ENCODE measurements at regions not wholly inside any gene's neighbourhood (a gene's known extent, or its start where the extent isn't known, plus 50 kb on each side); places are given as distances from the start of the nearest gene placed in this dataset.

DNA sequence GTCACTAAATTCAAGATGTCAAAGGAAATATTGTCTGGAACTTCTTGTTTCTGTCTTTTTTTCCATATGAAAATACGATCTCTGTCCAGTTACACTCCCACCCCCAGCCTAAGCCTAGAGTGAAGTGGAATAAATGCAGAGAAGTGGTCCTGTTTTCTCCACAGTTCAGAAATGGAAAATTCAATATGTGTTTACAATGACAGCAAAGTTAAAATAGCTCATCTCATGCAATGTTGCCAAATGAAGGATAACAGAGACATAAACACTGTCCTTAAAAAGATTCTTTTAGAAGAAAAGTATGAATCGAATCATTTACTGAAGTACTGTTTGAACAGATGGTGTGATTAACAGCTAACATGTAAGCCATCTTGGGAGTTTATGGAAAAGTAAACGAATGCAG is 160.8 kb upstream of the STK26 start:
- H3K4me3 ChIP-seq (ENCODE audit: low read depth, low read length), result no peak overlapping the region
- no peak overlapping the region for H3K27ac ChIP-seq (ENCODE audit: extremely low read depth, low read depth, low read length)
- no peaks in the 10 kb centered on the region for H3K36me3 ChIP-seq (ENCODE audit: control insufficient read depth in 2 of 2, insufficient read depth in 1 of 2, low read length in 2 of 2)
- TF ChIP-seq ZIC2 (tag by site-specific recombination; IDR thresholded peaks at IDR 0.05) (no peak), ZNF292 (tag by site-specific recombination; IDR thresholded peaks at IDR 0.05; ENCODE audit: borderline replicate concordance, low read depth) (no peak), SCRT1 (tag by site-specific recombination; IDR thresholded peaks at IDR 0.05; ENCODE audit: borderline replicate concordance) (no peak), ZFP41 (tag by site-specific recombination; IDR thresholded peaks at IDR 0.05; ENCODE audit: borderline replicate concordance) (no peak), ZNF548 (tag by site-specific recombination; IDR thresholded peaks at IDR 0.05) (no peak), SALL2 (tag by site-specific recombination; IDR thresholded peaks at IDR 0.05; ENCODE audit: borderline replicate concordance) (no peak), ZNF580 (tag by site-specific recombination; IDR thresholded peaks at IDR 0.05) (no peak), ZXDB (tag by site-specific recombination; IDR thresholded peaks at IDR 0.05) (no peak), ZNF354C (tag by site-specific recombination; IDR thresholded peaks at IDR 0.05; ENCODE audit: borderline replicate concordance, low read depth) (no peak), ZNF530 (tag by site-specific recombination; IDR thresholded peaks at IDR 0.05; ENCODE audit: low read depth) (no peak), ZNF112 (tag by site-specific recombination; IDR thresholded peaks at IDR 0.05) (no peak), ZNF311 (tag by site-specific recombination; IDR thresholded peaks at IDR 0.05; ENCODE audit: borderline replicate concordance) (no peak), ZNF18 (tag by site-specific recombination; IDR thresholded peaks at IDR 0.05) (no peak), ZNF335 (tag by site-specific recombination; conservative IDR thresholded peaks at IDR 0.05) (no peak), ZNF501 (tag by site-specific recombination; IDR thresholded peaks at IDR 0.05) (no peak), OVOL3 (tag by site-specific recombination; IDR thresholded peaks at IDR 0.05) (no peak), KLF1 (tag by site-specific recombination; IDR thresholded peaks at IDR 0.05) (no peak), ZBTB48 (tag by site-specific recombination; IDR thresholded peaks at IDR 0.05) (no peak)
- TF ChIP-seq, protein P1, sequence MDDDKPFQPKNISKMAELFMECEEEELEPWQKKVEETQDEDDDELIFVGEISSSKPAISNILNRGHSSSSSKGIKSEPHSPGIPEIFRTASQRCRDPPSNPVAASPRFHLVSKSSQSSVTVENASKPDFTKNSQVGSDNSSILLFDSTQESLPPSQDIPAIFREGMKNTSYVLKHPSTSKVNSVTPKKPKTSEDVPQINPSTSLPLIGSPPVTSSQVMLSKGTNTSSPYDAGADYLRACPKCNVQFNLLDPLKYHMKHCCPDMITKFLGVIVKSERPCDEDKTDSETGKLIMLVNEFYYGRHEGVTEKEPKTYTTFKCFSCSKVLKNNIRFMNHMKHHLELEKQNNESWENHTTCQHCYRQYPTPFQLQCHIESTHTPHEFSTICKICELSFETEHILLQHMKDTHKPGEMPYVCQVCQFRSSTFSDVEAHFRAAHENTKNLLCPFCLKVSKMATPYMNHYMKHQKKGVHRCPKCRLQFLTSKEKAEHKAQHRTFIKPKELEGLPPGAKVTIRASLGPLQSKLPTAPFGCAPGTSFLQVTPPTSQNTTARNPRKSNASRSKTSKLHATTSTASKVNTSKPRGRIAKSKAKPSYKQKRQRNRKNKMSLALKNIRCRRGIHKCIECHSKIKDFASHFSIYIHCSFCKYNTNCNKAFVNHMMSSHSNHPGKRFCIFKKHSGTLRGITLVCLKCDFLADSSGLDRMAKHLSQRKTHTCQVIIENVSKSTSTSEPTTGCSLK (tag by site-specific recombination; IDR thresholded peaks at IDR 0.05), result no peak
- TF ChIP-seq, protein P2, sequence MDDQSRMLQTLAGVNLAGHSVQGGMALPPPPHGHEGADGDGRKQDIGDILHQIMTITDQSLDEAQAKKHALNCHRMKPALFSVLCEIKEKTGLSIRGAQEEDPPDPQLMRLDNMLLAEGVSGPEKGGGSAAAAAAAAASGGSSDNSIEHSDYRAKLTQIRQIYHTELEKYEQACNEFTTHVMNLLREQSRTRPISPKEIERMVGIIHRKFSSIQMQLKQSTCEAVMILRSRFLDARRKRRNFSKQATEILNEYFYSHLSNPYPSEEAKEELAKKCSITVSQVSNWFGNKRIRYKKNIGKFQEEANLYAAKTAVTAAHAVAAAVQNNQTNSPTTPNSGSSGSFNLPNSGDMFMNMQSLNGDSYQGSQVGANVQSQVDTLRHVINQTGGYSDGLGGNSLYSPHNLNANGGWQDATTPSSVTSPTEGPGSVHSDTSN (CRISPR knock-in tag; IDR thresholded peaks at IDR 0.05), result no peak
- CTCF ChIA-PET, result interaction anchor here (0.6 kb wide), 2 partner anchors 21 to 50 kb away, joined by 4 read pairs; no protein-coding TSS in a partner anchor
- no peaks in the 10 kb centered on the region for H3K4me1 ChIP-seq (ENCODE audit: control insufficient read depth, insufficient read depth, low read length)
- H3K9me3 ChIP-seq (ENCODE audit: control insufficient read depth, insufficient read depth, low read depth, low read length), result no peaks in the 10 kb centered on the region
- POLR2A ChIA-PET, result no interaction called here

DNA sequence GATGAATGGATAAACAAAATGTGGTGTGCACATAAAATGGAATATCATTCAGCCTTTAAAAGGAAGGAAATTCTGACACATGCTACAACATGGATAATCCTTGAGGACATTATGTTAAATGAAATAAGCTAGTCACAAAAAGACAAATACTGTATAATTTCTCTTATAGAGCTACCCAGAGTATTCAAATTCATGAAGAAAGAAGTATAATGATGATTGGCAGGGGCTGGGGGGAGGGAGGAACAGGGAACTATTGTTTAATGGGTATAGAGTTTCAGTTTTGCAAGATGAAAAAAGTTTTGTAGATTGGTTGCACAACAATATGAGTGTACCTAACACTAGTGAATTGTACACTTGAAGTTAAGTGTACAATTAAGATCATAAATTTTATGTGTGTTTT is 153.9 kb upstream of the STK26 start:
- no peak overlapping the region for H3K4me3 ChIP-seq (ENCODE audit: low read depth, low read length)
- CTCF ChIA-PET, result no interaction called here
- H3K36me3 ChIP-seq (ENCODE audit: control insufficient read depth in 2 of 2, insufficient read depth in 1 of 2, low read length in 2 of 2), result no peaks in the 10 kb centered on the region
- no peaks in the 10 kb centered on the region for H3K9me3 ChIP-seq (ENCODE audit: control insufficient read depth, insufficient read depth, low read depth, low read length)
- no peak overlapping the region for H3K27ac ChIP-seq (ENCODE audit: extremely low read depth, low read depth, low read length)
- POLR2A ChIA-PET, result no interaction called here
- TF ChIP-seq SETDB1 (IDR thresholded peaks at IDR 0.05; ENCODE audit: insufficient read length, low read length), result no peak
- no peak for TF ChIP-seq TCF7L2 (IDR thresholded peaks at IDR 0.05; ENCODE audit: borderline replicate concordance, low read depth, low read length)
- TF ChIP-seq ZBTB1 (tag by site-specific recombination; IDR thresholded peaks at IDR 0.05), result no peak
- no peak for TF ChIP-seq ZNF114 (tag by site-specific recombination; IDR thresholded peaks at IDR 0.05)
- no peak for TF ChIP-seq OVOL3 (tag by site-specific recombination; IDR thresholded peaks at IDR 0.05)
- no peak for TF ChIP-seq ZFP69B (tag by site-specific recombination; IDR thresholded peaks at IDR 0.05)
- no peak for TF ChIP-seq ZNF18 (tag by site-specific recombination; IDR thresholded peaks at IDR 0.05)
- H3K4me1 ChIP-seq (ENCODE audit: control insufficient read depth, insufficient read depth, low read length), result no peaks in the 10 kb centered on the region

Measured in HEK293 (cell line).